Ovary (tissue), 3 donors: ENCODE measurements at regions not wholly inside any gene's neighbourhood (a gene's known extent, or its start where the extent isn't known, plus 50 kb on each side); places are given as distances from the start of the nearest gene placed in this dataset.

Experiments used
- EP300 ChIP-seq: sonication (generic); formaldehyde crosslinking; IDR thresholded peaks from one replicate; pipeline ENCODE4 v1.6.1; 2017; ENCODE audit warnings: antibody characterized with exemption
- TF ChIP-seq, protein P1 (sequence below), 3 donors: fragments of 450-650 bp in 2 of 3; fragments of 200-600 bp in 1 of 3; IDR thresholded peaks; one replicate each; pipeline versions ENCODE4 v1.5.1 to v1.8.0; 2016 to 2022; ENCODE audit warnings: antibody characterized with exemption in 3 of 3, mild to moderate bottlenecking in 1 of 3
- donor health status: DM: no; HTN: no; CAD: no.

GRCh38 chr1:187456446-187456845 is 627.7 kb downstream of the PLA2G4A start:
- TF ChIP-seq, protein P1, sequence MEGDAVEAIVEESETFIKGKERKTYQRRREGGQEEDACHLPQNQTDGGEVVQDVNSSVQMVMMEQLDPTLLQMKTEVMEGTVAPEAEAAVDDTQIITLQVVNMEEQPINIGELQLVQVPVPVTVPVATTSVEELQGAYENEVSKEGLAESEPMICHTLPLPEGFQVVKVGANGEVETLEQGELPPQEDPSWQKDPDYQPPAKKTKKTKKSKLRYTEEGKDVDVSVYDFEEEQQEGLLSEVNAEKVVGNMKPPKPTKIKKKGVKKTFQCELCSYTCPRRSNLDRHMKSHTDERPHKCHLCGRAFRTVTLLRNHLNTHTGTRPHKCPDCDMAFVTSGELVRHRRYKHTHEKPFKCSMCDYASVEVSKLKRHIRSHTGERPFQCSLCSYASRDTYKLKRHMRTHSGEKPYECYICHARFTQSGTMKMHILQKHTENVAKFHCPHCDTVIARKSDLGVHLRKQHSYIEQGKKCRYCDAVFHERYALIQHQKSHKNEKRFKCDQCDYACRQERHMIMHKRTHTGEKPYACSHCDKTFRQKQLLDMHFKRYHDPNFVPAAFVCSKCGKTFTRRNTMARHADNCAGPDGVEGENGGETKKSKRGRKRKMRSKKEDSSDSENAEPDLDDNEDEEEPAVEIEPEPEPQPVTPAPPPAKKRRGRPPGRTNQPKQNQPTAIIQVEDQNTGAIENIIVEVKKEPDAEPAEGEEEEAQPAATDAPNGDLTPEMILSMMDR (IDR thresholded peaks at IDR 0.05): no peak
- no peak for TF ChIP-seq EP300
